GM19372 (cell line): ENCODE measurements at regions not wholly inside any gene's neighbourhood (a gene's known extent, or its start where the extent isn't known, plus 50 kb on each side); places are given as distances from the start of the nearest gene placed in this dataset.
"Not testable (repeated sequence)": the region's sequence is repeated elsewhere in the genome, so short reads cannot be mapped to it uniquely, and the experiment has no call there.

Experiments used
- ATAC-seq: cut with Tn5 transposase; IDR thresholded peaks from one replicate; pipeline ENCODE4 v1.9.1; 2021; ENCODE audit warnings: mild to moderate bottlenecking, low read depth, moderate library complexity; ENCODE audit not compliant: unreplicated experiment

DNA sequence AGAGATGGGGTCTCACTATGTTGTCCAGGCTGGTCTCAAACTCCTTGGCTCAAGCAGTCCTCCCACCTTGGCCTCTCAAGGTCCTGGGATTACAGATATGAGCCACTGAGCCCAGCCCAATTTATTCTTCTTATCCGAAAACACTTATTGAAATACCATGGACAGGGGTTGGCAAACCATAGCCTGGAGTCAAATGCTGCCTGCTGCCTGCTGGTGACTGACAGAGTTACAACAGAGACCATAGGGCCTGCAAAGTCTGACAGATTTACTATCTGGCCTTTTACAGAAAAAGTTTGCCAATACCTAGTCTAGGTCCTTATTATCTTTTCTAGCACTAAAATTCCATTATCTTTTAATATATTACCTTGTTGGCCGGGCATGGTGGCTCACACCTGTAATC, 87.1 kb upstream of the ZNF281 start:
- no peak for ATAC-seq

DNA sequence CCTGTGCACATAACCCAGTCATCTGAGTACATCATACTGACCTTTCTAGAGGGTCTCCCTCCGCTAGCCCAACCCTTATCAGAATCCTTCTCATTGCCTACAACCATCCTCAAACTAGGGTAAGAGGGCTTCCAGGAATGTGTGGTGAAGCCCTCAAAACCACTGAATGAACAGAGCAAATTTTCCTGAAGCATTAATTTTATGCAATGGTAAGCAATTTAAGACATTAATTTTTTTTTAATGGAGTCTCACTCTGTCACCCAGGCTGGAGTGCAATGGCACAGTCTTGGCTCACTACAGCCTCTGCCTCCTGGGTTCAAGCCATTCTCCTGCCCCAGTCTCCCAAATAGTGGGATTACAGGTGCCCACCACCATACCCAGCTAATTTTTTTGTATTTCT, 86.1 kb upstream of the ZNF281 start:
- no peak for ATAC-seq

DNA sequence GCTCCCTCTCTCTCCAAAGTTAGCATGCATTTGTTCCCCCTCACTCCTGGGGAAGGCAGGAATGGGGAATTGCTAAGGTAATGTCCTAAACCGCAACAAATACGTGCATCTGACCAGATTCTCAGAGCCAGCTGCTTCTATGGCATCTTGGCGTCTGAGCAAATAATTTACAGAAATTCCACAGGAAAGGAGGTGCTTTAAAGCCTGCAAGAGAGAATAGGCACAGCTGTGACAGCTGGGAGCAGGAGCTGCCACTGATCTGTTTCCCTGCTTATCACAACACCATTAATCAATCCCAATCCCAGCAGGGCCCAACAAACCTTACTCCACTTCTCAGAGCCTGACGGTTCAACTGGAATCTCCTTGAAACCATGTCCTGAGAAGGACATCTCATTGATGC, 83.5 kb upstream of the ZNF281 start:
- ATAC-seq: no peak

DNA sequence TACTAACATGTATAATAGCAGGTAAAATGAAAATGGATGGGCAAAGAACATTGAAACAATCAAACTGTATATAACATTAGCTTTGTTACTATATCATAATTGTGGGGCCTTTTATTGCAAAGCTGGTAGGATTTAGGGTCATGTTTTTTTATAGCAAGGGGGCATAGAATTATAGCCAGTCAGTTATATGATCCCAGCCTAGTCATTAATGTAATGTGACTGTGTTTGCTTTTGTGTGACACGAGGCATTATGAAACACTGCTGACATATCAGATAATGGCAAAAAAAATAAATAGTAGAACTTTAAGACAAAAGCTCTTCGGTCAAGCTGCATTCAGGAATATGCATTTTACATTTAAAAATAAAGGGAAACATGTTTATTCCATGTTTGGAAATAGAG, 81.3 kb upstream of the ZNF281 start:
- no peak for ATAC-seq

DNA sequence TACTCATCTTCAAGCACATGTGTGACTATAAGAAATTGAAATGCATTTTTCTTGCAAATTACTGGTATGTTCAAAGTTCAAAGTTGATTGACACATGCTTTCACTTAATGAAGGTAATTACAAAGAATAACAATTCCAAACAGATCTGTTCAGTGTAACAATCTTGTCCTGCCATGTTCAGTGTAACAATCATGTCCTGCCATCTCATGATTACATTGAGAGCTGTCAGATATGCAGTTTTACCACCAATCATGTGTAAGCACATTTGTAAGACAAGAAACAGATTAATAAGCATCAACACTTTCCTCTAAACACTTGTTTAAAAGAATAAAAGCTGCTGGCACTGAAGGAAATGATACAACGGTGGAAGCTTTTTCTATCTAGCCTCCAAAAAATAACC, 80.3 kb upstream of the ZNF281 start:
- ATAC-seq: no peak

DNA sequence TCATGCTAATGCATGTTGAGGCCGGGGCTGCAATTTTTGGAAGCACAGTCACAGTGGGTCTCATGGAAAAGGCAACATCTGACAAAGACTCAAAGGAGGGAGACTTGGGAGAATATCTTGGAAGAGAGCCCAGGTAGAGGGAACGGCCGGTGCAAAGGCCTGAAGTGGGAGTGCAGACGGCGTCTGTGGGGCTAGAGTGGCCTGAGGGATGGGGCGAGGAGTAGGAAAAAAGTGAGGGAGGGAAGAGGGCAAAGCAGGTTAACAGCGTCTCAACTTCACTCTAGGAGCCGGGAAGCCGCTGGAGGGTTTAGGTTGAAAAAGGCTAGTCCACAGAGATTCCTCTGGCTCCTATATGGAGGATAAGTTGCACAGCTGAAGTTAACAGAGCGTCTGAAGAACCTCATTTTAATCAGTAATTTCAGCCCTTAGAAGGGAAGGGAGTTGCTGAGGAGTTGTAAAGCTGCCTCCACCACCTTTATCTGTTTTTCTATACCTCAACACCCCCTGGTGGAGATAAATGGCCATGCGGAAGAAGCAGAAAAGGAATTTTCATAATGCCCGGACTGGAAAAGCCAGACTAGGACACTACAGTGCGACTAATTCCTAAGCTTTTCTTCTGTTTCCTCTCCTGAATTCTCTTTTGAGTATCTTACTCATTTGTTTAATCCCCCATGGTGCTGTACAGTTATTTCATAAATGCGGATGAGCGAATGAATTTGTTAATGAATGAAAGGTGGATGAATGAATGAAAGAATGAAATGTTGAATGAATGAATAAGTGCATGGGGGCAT, 78.7 kb upstream of the ZNF281 start:
- peak; percentile 67 for ATAC-seq

DNA sequence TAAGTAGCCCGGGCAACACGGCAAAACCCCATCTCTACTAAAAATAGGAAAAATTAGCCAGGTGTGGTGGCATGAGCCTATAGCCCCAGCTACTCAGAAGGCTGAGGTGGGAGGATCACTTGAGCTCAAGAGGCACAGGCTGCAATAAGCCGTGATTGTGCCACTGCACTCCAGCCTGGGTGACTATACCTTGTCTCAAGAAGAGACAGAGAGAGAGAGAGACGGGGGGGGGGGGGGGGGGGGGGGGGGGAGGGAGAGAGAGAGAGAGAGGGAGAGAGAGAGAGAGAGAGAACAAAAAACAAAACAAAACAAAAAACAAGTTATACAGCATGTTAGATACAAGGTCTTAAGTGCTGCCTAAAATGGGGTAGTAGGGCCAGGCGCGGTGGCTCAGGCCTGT, 77.8 kb upstream of the ZNF281 start:
- ATAC-seq: no peak

DNA sequence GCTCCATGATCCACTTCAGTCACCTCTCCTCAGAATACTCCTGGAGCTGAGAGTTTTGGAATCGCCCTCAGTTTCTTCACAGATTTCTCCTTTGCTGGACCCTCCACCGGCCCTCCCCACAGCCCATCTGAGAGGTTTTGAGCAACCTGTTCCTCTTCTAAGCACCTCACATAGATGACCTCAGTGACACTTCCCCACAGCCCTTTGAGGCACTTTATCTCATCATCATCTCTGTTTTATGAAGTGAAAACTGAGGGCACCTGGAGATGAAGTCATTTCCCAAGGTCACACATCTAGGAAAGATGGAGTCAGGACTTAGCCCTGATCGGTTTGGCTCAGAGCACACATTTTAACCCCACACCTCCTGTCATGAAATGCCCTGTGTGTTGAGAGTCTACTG, 76.8 kb upstream of the ZNF281 start:
- no peak for ATAC-seq

DNA sequence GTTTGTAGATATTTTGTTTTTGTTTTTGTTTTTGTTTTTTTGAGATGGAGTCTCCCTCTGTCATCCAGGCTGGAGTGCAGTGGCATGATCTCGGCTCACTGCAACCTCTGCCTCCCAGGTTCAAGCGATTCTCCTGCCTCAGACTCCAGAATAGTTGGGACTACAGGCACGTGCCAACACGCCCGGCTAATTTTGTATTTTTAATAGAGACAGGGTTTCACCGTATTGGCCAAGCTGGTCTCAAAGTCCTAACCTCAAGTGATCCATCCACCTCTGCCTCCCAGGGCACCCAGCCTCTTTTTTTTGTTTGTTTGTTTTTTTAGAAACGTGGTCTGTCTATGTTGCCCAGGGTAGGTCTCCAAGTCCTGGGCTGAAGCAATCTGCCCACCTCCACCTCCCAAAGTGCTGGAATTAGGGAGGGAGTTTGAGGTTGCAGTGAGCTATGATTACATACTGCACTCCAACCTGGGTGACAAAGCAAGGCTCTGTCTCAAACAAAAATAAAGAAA, 74.7 kb upstream of the ZNF281 start:
- ATAC-seq: not testable (repeated sequence)

DNA sequence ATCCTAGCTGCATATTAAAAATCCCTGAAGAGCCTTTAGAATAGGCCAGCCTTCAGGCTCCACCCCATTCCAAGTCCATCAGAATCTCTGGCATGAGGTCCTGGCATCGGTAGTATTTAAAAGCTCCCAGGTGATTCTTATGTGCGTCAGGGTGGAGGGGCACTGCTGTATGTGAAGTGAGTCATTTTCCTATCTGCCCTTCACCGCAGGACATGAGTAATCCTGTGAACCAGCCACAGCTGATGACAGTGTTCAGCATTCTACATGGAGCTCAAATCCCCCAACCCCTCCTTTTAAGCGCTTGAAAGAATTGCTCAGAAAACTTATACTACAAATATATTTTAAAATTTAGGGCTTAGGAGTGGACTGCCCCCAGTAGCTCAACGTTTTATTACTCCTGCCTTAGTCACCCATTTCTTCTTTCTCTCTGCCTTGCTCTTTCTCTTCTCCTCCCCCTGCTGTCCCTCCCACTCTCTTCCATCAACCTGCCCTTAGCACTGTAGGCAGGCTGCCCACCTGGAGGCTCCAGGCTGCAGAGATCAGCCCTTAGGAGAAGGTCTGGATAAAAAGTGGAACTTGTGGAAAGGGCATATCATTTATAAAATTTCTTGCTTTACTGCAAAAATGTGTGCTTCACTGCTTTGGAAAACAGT, 73.8 kb upstream of the ZNF281 start:
- peak; percentile 96 for ATAC-seq

DNA sequence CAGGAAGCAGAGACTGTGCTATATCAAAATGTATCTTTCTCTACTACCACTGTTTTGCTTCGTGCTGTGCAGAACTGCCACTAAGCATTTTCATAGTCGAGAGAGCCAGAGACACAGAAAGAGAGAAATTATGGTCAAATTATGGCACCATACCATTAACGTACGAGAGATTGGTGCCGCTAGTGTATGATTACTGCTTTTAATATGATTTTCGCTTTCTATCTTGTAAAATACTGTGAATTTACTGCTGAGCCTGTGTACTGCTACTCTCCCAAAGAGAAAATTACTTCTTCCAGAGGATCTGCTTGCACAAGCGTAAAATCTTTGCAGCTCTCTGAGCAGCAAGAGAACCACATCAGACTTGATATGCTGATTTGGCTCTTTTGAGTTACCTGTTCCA, 71.1 kb upstream of the ZNF281 start:
- no peak for ATAC-seq

DNA sequence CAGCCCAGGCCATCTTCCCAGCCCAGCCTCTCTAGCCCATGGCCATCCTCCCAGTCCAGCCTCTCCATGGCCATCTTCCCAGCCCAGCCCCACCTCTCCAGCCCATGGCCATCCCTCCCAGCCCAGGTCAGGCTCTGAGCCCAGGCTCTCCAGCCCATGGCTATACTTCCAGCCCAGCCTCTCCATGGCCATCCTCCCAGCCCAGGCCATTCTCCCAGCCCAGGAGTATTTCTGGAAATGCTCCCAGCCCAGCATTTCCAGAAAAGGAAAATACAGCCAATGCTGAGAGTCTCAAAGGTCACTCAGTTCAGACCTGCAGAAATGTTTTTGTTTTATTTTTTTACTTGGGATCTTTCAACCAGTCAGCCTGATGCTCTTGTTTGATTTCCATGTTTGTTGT, 70.0 kb upstream of the ZNF281 start:
- ATAC-seq: no peak

DNA sequence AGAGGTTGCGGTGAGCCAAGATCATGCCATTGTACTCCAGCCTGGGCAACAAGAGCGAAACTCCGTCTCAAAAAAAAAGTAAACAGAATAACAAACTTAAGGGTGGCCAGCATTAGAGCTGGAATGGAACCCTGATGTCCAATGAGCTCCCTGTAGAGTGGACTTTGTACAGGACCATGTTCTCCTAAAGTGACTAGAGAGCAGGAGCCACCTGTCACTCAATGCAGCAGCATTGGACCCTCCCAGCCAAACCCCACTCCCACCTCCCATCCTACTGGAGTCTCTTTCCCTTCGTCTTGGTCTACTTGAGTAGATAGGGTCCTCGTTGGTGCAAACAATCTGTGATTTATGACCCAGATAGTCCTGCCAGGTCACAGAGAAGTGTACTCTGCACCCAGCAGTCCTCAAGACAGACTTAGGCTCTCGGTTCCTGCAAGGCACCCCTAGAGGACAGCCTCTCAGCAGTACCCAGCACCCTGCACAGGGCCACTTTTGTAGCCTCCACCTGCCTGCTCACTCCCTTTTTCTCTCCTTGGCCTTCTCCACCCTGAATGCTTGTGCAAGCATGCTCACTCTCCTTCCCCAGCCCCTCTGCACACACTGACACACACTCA, 69.2 kb upstream of the ZNF281 start:
- ATAC-seq: no peak

DNA sequence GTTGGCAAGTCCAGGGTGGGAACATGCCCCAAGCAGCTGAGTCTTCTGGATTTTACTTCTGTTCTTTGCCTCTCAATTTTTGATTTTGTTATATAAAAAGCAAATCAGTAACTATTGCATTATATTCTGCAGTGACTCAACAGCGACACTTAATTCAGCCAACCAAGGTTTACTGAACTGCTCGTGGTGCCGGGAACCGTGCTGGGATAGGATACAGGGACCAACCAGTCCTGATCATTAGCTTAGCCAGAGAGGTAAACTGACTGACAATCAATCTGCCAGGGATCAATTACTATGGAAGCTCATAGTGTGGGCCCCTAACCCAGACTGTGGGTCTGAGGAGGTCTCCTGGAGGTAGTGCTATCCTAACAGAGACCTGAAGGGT, 68.4 kb upstream of the ZNF281 start:
- no peak for ATAC-seq

DNA sequence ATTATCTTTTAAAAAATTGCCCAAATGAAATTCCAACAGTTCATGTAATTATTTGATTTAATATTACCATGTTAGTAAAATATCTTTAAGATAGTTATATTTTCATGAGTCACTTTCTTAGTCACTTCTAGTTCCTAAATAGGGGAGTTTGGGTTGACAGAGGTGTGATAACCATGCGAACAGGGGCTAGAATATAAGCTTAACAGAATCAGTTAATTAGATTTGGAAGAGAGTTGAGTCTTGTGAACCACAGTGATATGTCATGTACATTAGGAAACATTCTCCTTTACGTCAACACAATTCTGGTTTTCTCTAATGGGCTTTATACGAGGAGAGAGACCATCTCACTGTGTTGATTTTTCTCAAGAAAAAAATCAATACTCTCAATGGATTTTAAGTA, 64.8 kb upstream of the ZNF281 start:
- ATAC-seq: no peak

DNA sequence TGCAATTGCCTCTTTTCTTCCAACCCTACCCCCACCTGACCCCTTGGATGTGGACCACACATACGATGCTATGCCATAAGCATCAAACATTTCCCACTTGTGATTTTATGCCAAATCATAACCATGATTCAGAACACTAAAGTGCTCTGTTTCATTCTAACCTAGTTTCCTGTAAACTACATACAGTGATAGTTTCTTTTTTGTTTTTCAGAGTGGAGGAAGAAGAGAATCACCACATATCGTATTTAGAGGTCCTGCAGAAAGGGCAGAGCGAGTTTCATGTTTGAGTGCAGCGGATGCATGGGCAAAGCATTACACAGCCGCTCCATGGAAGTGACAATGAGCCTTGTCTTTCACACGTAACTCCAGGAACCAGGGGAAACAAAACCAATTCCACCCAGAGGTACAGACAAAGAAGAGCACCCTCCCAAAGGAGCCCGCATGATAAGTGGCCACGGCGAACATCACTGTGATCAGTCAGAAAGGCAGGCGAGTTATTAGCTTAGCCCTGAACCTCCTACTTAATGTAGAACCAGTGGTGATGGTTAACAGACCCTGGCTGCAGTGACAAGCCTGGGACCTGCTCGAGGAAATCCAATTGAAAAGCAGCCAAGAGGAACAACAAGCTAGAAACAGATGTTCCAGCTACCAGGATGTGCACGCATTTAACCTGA, 64.0 kb upstream of the ZNF281 start:
- ATAC-seq: peak; percentile 70

DNA sequence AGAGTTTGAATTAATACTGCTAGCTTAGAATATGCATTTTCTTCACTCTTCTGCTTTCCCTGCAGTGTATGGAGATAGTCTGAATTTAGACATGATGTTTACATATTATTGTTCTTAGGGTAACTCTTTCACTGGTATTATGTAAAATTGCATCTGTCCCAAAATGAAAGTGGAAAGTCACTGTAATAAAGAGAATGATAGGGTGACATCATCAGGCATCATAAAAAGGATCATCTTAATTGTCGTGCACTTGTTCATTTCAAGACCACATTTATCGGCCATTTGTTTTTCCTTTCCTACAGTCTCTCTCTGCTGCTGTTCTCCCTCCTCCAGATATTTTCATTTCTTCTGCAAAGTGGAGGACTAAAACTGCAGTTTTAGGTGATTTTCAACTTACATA, 61.9 kb upstream of the ZNF281 start:
- no peak for ATAC-seq

DNA sequence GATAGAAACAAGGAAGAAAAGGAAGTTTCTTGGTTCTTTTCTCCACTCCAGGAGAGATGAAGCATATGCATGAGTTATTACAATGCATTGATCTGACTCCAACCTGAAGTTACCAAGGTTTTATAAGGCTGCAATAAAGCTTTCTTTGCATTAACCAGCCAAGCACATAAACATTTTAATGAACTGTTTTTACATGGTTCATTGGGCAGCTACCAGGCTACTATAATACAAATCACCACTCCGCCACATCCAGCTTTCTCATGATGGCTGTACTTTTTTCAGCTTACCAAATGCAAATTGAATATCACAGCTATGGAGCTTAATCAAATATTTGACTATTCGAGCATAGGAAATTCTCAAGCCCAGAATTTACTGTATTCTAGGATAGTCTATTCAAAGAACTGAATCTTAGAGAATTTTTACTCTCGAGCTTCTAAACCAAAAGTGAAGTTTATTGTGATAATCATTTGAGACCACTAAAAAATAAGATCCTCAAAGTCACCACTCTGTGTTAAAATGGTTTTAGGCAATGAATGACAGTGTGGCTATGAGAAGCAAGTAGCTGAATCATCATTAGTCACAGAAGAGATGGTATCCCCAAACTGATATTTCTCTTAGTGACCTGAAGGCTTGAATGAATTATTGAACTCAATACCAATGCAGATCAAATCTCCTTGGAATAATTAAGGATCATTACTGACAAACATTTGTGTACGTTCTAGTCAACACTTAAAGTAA, 58.6 kb upstream of the ZNF281 start:
- no peak for ATAC-seq

DNA sequence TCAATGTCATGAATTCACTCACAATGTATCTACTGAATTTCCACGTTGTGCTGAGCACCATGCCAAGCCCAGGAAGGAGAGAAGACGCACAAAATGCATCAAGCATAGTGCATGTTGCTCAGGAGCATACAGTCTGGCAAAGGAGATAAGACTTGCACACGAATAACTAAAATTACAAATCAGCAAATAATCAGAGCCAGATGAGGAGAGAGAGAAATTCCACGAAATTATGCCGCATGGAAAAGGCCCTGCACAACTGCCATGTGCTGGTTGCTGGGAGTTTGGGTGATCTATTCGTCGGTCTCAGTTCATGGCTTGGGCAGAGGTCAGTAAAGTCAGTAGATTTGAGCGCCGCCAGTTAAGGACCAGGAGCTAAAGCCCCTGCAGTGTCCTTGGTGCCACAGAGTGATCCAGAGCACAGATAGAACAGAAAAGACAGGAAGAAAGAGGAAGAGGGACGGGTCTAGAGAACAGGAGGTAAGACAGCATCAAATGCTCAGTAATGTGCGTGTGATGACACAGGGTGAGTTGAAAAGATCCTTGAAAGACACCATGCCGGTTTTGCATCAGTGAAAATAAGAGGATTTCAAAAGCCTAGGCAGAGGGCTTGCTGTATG, 55.1 kb upstream of the ZNF281 start:
- ATAC-seq: no peak
